ENCODE measurements at regions not wholly inside any gene's neighbourhood (a gene's known extent, or its start where the extent isn't known, plus 50 kb on each side); places are given as distances from the start of the nearest gene placed in this dataset.

DNA sequence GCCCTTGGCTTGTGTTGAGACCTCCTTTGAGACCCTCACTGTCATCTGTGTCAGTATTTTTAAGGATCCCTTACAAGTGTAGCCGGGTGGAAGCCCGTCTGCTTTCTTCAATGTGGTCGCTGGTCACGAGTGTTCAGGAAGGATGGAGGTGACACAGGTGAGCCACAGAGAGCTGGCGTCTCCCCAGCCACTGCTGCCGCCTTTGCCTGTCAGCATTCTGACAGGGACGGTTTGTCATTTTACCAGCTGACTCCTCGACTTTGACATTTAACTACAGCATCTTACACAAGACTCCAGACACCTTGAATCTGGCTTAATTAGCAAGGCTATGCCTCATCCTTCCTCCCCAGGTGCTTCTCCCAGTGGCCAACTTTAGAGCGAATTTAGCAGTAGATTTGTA is 56.3 kb upstream of the MPHOSPH6 start:
- POLR2A ChIA-PET, result no interaction called here
- Mint-ChIP-seq H3K27me3 (ENCODE audit: low read depth) (no peaks in the 10 kb centered on the region), H3K4me1 (peaks cover 8% of the 10 kb centered on the region; the same call in 1 of the 2 replicates), H3K36me3 (no peaks in the 10 kb centered on the region), H3K9me3 (peaks cover 9% of the 10 kb centered on the region; the same call in 1 of the 2 replicates), H3K27ac (no peak overlapping the region), H3K4me3 (no peak overlapping the region)
- DNase-seq (ENCODE audit: low spot score) (no peak), ATAC-seq (no peak)
- CTCF ChIA-PET, result no interaction called here
- TF ChIP-seq ZNF138 (CRISPR knock-in tag; conservative IDR thresholded peaks at IDR 0.05) (no peak), ZBTB21 (CRISPR knock-in tag; IDR thresholded peaks at IDR 0.05; ENCODE audit: borderline replicate concordance) (no peak), ELF4 (CRISPR knock-in tag; IDR thresholded peaks at IDR 0.05; ENCODE audit: low read depth) (no peak), FOXJ3 (CRISPR knock-in tag; IDR thresholded peaks at IDR 0.05; ENCODE audit: borderline replicate concordance) (no peak), NR3C1 (CRISPR knock-in tag; conservative IDR thresholded peaks at IDR 0.05; ENCODE audit: low read depth) (no peak), TCF7 (CRISPR knock-in tag; IDR thresholded peaks at IDR 0.05; ENCODE audit: low read depth) (no peak), NFATC4 (CRISPR knock-in tag; IDR thresholded peaks at IDR 0.05) (no peak), HMGA2 (CRISPR knock-in tag; IDR thresholded peaks at IDR 0.05) (no peak), MYBL2 (CRISPR knock-in tag; IDR thresholded peaks at IDR 0.05) (no peak)
- TF ChIP-seq, protein P1, sequence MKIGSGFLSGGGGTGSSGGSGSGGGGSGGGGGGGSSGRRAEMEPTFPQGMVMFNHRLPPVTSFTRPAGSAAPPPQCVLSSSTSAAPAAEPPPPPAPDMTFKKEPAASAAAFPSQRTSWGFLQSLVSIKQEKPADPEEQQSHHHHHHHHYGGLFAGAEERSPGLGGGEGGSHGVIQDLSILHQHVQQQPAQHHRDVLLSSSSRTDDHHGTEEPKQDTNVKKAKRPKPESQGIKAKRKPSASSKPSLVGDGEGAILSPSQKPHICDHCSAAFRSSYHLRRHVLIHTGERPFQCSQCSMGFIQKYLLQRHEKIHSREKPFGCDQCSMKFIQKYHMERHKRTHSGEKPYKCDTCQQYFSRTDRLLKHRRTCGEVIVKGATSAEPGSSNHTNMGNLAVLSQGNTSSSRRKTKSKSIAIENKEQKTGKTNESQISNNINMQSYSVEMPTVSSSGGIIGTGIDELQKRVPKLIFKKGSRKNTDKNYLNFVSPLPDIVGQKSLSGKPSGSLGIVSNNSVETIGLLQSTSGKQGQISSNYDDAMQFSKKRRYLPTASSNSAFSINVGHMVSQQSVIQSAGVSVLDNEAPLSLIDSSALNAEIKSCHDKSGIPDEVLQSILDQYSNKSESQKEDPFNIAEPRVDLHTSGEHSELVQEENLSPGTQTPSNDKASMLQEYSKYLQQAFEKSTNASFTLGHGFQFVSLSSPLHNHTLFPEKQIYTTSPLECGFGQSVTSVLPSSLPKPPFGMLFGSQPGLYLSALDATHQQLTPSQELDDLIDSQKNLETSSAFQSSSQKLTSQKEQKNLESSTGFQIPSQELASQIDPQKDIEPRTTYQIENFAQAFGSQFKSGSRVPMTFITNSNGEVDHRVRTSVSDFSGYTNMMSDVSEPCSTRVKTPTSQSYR (CRISPR knock-in tag; IDR thresholded peaks at IDR 0.05), result no peak
- TF ChIP-seq, protein P2, sequence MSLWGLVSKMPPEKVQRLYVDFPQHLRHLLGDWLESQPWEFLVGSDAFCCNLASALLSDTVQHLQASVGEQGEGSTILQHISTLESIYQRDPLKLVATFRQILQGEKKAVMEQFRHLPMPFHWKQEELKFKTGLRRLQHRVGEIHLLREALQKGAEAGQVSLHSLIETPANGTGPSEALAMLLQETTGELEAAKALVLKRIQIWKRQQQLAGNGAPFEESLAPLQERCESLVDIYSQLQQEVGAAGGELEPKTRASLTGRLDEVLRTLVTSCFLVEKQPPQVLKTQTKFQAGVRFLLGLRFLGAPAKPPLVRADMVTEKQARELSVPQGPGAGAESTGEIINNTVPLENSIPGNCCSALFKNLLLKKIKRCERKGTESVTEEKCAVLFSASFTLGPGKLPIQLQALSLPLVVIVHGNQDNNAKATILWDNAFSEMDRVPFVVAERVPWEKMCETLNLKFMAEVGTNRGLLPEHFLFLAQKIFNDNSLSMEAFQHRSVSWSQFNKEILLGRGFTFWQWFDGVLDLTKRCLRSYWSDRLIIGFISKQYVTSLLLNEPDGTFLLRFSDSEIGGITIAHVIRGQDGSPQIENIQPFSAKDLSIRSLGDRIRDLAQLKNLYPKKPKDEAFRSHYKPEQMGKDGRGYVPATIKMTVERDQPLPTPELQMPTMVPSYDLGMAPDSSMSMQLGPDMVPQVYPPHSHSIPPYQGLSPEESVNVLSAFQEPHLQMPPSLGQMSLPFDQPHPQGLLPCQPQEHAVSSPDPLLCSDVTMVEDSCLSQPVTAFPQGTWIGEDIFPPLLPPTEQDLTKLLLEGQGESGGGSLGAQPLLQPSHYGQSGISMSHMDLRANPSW (CRISPR knock-in tag; conservative IDR thresholded peaks at IDR 0.05; ENCODE audit: low read depth), result no peak
- TF ChIP-seq, protein P3, sequence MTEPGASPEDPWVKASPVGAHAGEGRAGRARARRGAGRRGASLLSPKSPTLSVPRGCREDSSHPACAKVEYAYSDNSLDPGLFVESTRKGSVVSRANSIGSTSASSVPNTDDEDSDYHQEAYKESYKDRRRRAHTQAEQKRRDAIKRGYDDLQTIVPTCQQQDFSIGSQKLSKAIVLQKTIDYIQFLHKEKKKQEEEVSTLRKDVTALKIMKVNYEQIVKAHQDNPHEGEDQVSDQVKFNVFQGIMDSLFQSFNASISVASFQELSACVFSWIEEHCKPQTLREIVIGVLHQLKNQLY (CRISPR knock-in tag; IDR thresholded peaks at IDR 0.05), result no peak
- TF ChIP-seq, protein P4, sequence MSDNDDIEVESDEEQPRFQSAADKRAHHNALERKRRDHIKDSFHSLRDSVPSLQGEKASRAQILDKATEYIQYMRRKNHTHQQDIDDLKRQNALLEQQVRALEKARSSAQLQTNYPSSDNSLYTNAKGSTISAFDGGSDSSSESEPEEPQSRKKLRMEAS (CRISPR knock-in tag; IDR thresholded peaks at IDR 0.05), result no peak
- TF ChIP-seq, protein P5, sequence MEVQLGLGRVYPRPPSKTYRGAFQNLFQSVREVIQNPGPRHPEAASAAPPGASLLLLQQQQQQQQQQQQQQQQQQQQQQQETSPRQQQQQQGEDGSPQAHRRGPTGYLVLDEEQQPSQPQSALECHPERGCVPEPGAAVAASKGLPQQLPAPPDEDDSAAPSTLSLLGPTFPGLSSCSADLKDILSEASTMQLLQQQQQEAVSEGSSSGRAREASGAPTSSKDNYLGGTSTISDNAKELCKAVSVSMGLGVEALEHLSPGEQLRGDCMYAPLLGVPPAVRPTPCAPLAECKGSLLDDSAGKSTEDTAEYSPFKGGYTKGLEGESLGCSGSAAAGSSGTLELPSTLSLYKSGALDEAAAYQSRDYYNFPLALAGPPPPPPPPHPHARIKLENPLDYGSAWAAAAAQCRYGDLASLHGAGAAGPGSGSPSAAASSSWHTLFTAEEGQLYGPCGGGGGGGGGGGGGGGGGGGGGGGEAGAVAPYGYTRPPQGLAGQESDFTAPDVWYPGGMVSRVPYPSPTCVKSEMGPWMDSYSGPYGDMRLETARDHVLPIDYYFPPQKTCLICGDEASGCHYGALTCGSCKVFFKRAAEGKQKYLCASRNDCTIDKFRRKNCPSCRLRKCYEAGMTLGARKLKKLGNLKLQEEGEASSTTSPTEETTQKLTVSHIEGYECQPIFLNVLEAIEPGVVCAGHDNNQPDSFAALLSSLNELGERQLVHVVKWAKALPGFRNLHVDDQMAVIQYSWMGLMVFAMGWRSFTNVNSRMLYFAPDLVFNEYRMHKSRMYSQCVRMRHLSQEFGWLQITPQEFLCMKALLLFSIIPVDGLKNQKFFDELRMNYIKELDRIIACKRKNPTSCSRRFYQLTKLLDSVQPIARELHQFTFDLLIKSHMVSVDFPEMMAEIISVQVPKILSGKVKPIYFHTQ (CRISPR knock-in tag; IDR thresholded peaks at IDR 0.05), result no peak

DNA sequence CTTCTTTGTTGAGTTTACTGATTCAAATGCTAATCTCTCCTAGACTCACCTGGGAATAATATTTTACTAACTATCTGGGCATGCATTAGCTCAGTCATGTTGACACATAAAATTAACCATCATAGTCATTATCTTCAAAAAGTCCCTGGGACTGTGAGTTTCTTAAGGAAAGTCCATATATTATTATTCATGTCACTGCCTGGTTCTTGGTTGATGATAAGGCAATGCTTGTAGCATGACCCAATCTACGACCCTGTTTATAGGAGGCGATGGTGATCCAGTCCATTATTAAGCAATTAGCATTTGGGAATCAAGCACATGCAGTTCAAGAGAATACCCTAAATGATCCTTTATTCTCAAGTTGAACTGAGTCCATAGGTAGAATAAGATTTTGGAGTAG is 54.8 kb upstream of the MPHOSPH6 start:
- Mint-ChIP-seq H3K9me3 (peaks cover 9% of the 10 kb centered on the region; the same call in 1 of the 2 replicates), H3K36me3 (no peaks in the 10 kb centered on the region), H3K4me1 (peaks cover 8% of the 10 kb centered on the region; the same call in 1 of the 2 replicates), H3K4me3 (no peak overlapping the region), H3K27ac (no peak overlapping the region), H3K27me3 (ENCODE audit: low read depth) (no peaks in the 10 kb centered on the region)
- ATAC-seq (no peak), DNase-seq (ENCODE audit: low spot score) (no peak)
- TF ChIP-seq PRRX2 (CRISPR knock-in tag; IDR thresholded peaks at IDR 0.05), result no peak
- no peak for TF ChIP-seq CBFB (CRISPR knock-in tag; IDR thresholded peaks at IDR 0.05; ENCODE audit: low read depth)
- TF ChIP-seq FOXP1 (CRISPR knock-in tag; IDR thresholded peaks at IDR 0.05; ENCODE audit: borderline replicate concordance), result no peak
- TF ChIP-seq ZNF219 (CRISPR knock-in tag; IDR thresholded peaks at IDR 0.05; ENCODE audit: borderline replicate concordance), result no peak
- TF ChIP-seq, protein P2 (CRISPR knock-in tag; conservative IDR thresholded peaks at IDR 0.05; ENCODE audit: low read depth), result no peak
- no peak for TF ChIP-seq ZNF423 (CRISPR knock-in tag; IDR thresholded peaks at IDR 0.05)
- TF ChIP-seq, protein P6, sequence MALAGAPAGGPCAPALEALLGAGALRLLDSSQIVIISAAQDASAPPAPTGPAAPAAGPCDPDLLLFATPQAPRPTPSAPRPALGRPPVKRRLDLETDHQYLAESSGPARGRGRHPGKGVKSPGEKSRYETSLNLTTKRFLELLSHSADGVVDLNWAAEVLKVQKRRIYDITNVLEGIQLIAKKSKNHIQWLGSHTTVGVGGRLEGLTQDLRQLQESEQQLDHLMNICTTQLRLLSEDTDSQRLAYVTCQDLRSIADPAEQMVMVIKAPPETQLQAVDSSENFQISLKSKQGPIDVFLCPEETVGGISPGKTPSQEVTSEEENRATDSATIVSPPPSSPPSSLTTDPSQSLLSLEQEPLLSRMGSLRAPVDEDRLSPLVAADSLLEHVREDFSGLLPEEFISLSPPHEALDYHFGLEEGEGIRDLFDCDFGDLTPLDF (CRISPR knock-in tag; IDR thresholded peaks at IDR 0.05), result no peak
- no peak for TF ChIP-seq NFE2L1 (CRISPR knock-in tag; IDR thresholded peaks at IDR 0.05)
- no peak for TF ChIP-seq MYBL2 (CRISPR knock-in tag; IDR thresholded peaks at IDR 0.05)
- no peak for TF ChIP-seq SOX15 (CRISPR knock-in tag; IDR thresholded peaks at IDR 0.05)
- no peak for TF ChIP-seq ATF1 (CRISPR knock-in tag; IDR thresholded peaks at IDR 0.05)
- CTCF ChIA-PET, result no interaction called here
- POLR2A ChIA-PET, result no interaction called here
